Spinal cord (tissue), 9 donors: ENCODE measurements at regions not wholly inside any gene's neighbourhood (a gene's known extent, or its start where the extent isn't known, plus 50 kb on each side); places are given as distances from the start of the nearest gene placed in this dataset.
A peak's percentile ranks its signal among the peaks of the same experiment; 100 is the strongest.

ENCODE experiments used
- DNase-seq, 6 donors: peaks; one replicate each; pipeline versions ENCODE4 v3.0.0 to v3.0.0-alpha.2; 2013 to 2015; ENCODE audit warnings: low spot score in 6 of 6, low read depth in 4 of 6
- H3K27ac ChIP-seq: one replicate; pipeline ENCODE4 v1.5.1; 2013; ENCODE audit warnings: low read depth, low read length, control low read depth
- H3K27me3 ChIP-seq: one replicate; pipeline ENCODE4 v1.6.1; 2013; ENCODE audit warnings: low read length; ENCODE audit not compliant: control insufficient read depth, insufficient read depth
- H3K36me3 ChIP-seq: one replicate; pipeline ENCODE4 v1.6.1; 2013; ENCODE audit warnings: low read length; ENCODE audit not compliant: control insufficient read depth, insufficient read depth
- H3K4me1 ChIP-seq: one replicate; pipeline ENCODE4 v1.6.1; 2013; ENCODE audit warnings: low read length; ENCODE audit not compliant: control insufficient read depth, insufficient read depth
- H3K4me3 ChIP-seq: one replicate; pipeline ENCODE4 v1.5.1; 2013; ENCODE audit warnings: low read depth, low read length, control low read depth
- H3K9me3 ChIP-seq: one replicate; pipeline ENCODE4 v1.6.1; 2013; ENCODE audit warnings: low read length; ENCODE audit not compliant: control insufficient read depth, insufficient read depth
- WGBS: methylation state at CpG from one replicate; pipeline ENCODE4 v1.1.5; 2013; ENCODE audit warnings: missing lambda C conversion rate; ENCODE audit not compliant: insufficient coverage; 5-methylcytosine and 5-hydroxymethylcytosine counted together
- donor health status: healthy.

DNA sequence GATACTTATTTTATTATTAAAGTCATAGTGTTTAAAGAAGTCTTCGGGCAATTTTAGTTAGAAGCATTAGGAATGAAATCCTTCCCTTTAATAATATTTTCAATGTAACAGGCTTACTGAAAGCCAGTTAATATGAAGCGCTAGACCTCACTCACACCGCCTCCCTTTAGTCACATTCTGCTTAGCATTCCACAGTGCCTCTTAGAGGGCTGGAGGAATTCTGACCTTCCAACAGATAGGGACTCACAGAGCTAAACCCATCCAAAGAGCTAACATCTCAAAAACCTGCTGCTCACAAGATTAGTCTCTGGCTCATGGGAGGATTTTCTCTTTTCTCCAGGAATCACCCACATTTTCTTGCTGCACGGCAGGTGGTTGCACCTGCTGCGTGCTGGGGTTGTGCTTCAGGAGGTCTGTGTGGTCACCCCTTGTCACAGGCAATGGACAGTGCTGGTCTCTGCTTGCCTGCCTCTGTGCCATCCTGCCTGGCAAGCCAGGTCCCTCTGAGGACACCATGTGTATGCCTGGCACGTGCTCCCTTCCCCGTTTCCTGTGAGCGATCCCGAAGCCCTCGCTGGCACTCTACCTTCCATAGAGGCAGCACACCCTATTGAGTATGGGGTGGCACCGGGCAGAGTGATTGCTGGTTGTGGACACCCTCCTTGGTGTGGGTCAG lies 91.8 kb downstream of the KLF6 start:
- no peak for DNase-seq
- Histone ChIP-seq H3K4me3 (no peak overlapping the region), H3K36me3 (no peaks in the 10 kb centered on the region), H3K27ac (no peak overlapping the region), H3K9me3 (no peaks in the 10 kb centered on the region), H3K27me3 (no peaks in the 10 kb centered on the region), H3K4me1 (peaks cover 3% of the 10 kb centered on the region)
- 100% methylated on average over 3 of the region's 11 CpGs for WGBS

DNA sequence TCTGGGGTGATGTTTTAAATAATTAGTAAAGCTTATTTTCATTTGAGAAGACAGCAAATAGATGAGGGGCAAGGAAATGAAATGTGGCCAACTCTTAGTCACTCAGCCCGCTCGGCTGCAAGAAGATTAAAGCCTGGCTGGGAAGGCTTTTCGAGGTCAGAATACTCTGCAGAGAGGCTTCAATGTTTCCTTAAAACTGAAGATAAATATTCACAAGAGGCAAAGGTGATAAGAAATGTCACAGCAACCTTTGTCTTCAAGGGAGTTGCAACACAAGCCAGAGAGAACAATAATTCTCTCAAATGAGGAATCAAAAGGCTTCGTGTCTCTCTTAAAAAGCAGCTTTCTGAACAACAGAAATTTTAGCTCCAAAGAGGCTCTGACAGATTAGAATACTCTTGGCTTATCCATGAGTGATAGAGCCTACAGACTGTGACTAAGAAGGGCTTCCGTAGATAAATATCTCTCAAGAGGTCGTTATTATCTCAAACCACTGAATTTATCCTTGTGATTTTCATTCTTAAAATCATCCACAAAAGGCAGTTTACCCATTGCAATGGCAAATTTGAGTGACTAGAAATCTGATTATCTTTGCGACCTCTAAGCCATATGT lies 92.5 kb downstream of the KLF6 start:
- H3K4me3 ChIP-seq: no peak overlapping the region
- WGBS: no CpG with 5 or more reads among the region's 7 CpGs

DNA sequence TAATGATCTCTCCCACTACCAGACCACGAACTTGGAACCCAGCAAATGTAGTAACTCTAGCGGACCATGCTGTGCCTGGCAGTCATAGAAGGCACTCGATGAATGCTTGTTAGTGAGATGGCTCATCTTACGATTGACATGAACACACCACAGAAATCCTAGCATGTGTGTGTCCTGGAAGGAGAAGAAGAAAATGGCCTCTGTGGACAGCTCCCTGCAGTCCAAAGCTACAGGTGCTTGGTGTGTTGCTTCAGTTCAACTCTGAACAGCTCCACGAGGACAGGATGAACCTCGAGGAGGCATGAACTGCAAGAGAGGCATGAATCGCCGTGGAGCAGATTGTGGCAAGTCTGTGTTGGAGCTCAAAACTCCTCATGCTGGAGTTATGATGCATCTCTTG lies 93.5 kb downstream of the KLF6 start:
- no peaks in the 10 kb centered on the region for H3K27me3 ChIP-seq
- H3K4me3 ChIP-seq: no peak overlapping the region
- H3K4me1 ChIP-seq: peaks cover 3% of the 10 kb centered on the region
- WGBS: 94% methylated on average over 8 of the region's 8 CpGs
- H3K9me3 ChIP-seq: no peaks in the 10 kb centered on the region
- DNase-seq: no peak
- H3K27ac ChIP-seq: no peak overlapping the region
- H3K36me3 ChIP-seq: no peaks in the 10 kb centered on the region

More for the DNA sequence above, 92.5 kb downstream of the KLF6 start:
- H3K36me3 ChIP-seq: no peaks in the 10 kb centered on the region
- no peaks in the 10 kb centered on the region for H3K9me3 ChIP-seq
- H3K4me1 ChIP-seq: peaks cover 3% of the 10 kb centered on the region
- H3K27me3 ChIP-seq: no peaks in the 10 kb centered on the region
- H3K27ac ChIP-seq: no peak overlapping the region
- peak in 1 of 6 donors; percentile 18 for DNase-seq

DNA sequence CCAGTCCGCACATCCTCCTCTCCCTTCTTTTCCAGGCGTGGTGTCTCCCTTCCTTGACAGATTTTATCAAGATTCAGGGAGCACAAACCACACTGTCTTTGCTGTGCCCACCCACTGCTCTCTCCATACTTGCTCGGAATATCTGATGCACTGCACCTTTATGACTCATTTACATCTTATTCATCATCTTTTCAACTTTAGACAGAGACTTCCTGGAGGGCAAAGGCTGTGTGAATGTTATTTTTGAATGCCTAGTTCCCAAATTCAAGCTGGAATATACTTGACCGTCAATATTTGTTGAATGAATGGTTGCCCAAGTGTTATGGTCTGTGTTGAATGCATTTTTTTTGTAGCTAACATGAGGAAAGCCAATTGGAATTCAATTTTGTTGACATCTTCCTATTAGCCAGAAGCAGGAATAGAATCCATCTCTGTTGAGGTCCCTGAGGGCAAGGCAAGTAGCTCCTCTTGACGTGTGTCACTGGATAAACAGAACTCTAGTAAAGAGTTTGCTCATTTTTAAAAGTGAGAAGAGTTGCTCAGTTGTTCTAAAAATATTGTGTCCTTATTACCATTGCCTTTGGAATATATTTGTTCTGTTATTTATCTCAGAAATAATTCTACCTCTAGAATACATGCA lies 95.0 kb downstream of the KLF6 start:
- H3K4me1 ChIP-seq: peaks cover 3% of the 10 kb centered on the region
- H3K27me3 ChIP-seq: no peaks in the 10 kb centered on the region
- H3K36me3 ChIP-seq: no peaks in the 10 kb centered on the region
- DNase-seq: no peak
- H3K4me3 ChIP-seq: no peak overlapping the region
- no peaks in the 10 kb centered on the region for H3K9me3 ChIP-seq
- no peak overlapping the region for H3K27ac ChIP-seq
- WGBS: 78% methylated on average over 4 of the region's 5 CpGs

DNA sequence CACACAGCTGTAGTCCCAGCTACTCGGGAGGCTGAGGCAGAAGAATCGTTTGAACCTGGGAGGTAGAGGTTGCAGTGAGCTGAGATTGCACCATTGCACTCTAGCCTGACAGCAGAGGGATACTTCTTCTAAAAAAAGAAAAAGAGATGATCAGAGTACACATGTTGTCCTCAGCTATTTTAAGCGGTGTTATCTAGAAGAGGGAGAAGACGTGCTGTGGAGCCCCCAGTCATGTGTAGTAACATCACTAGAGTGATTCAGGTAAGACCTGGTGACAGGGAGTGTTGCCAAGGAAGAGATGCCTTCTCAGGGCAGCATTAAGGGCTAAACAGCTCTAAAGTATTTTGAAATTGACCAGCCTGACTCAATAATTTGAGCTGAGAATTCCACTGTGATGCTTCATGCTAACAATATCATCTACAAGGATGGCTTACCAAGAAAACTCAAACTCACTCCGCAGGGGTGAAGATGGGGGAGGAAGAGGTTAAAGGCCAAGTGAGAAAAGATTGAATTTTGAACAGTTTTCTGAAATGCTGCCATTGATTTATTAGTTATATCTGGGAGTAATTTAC lies 97.4 kb downstream of the KLF6 start:
- Histone ChIP-seq H3K36me3 (no peaks in the 10 kb centered on the region), H3K27ac (no peak overlapping the region), H3K27me3 (no peaks in the 10 kb centered on the region), H3K9me3 (no peaks in the 10 kb centered on the region), H3K4me1 (no peaks in the 10 kb centered on the region), H3K4me3 (no peak overlapping the region)
- 88% methylated on average over 4 of the region's 5 CpGs for WGBS
- DNase-seq: no peak

DNA sequence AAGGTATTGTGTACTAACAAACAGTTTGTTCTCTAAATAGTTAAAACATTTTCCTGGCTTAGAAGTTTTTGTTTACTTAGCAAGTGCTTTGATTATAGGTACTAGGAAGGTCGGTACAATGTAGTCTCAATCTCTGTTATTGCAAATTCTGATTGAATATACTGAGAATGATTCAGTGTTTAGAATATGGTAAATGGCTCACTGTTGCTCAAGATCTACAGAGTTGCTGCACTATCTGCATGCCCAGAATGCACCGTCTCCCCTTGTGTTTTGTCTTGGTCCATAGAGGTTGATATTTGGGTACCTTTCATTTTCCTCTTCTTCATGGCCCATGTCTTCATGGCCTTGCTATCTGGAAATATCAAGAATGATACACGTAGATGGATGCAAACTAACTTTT lies 99.6 kb downstream of the KLF6 start:
- DNase-seq: no peak
- Histone ChIP-seq H3K36me3 (no peaks in the 10 kb centered on the region), H3K4me3 (no peak overlapping the region), H3K4me1 (peaks cover 7% of the 10 kb centered on the region), H3K27ac (no peak overlapping the region), H3K27me3 (no peaks in the 10 kb centered on the region), H3K9me3 (no peaks in the 10 kb centered on the region)
- 88% methylated on average over 2 of the region's 3 CpGs for WGBS

DNA sequence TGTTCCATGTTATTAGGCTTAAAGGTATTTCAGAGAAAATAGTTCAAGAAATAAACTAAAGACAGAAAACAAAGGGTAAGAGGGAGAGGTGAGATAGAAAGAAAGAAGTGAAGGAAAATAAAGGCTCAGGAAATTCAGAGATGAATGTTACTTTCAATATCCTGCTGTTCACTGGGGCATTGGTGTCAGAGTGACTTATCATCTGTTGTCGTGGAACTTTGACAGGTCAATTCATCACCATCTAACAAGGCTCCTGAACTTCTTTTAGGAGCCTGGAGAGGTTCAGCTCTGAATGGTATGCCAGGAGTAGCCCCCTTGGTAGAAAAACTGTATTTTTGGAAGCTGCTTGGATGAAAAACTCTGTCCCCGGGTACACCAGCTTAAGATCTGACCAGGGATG lies 100.1 kb downstream of the KLF6 start:
- DNase-seq: no peak
- Histone ChIP-seq H3K9me3 (no peaks in the 10 kb centered on the region), H3K4me3 (no peak overlapping the region), H3K27me3 (no peaks in the 10 kb centered on the region), H3K4me1 (peaks cover 7% of the 10 kb centered on the region), H3K27ac (no peak overlapping the region), H3K36me3 (no peaks in the 10 kb centered on the region)
- WGBS: 33% methylated on average over 1 of the region's 2 CpGs

DNA sequence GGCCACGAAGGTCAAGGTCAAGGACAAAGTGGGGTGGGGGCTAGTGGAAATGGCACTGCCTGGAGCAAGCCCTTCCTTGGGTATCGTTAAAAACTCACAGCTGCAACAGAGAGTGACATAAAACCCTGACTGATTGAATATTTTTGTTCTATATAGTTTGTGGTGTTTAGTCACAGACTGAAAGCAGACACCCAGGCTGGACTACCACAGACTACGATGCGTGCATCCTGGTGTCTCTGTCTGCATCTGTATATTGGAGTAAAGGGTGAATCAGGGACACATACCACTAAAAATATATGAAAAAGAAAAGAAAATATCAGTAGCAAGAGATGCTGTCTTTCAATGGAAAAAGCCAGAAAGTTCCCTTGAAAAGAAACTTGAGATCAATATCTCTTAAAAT lies 101.4 kb downstream of the KLF6 start:
- WGBS: 100% methylated on average over 1 of the region's 4 CpGs
- peaks cover 7% of the 10 kb centered on the region for H3K4me1 ChIP-seq
- no peak for DNase-seq
- no peaks in the 10 kb centered on the region for H3K27me3 ChIP-seq
- H3K27ac ChIP-seq: no peak overlapping the region
- no peak overlapping the region for H3K4me3 ChIP-seq
- no peaks in the 10 kb centered on the region for H3K36me3 ChIP-seq
- H3K9me3 ChIP-seq: no peaks in the 10 kb centered on the region

DNA sequence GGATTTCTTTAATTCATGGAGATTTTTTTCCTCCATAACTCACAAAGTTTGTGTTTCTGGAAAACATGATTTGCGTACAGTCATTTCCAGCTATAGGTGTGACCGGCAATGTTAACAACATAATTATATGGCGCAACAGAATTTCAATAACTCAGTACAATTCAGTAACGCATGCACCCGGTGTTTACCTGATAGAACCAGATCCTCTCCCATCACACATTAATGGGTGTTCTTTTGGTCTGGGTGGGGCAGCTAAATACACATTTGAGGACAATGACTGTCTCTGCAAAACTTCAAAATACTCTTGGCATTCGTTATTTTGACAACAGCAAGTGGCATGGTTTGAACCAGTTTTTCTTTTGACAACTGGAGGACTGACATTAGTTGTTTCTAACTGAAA lies 102.3 kb downstream of the KLF6 start:
- no peak for DNase-seq
- Histone ChIP-seq H3K4me1 (peaks cover 7% of the 10 kb centered on the region), H3K27ac (no peak overlapping the region), H3K9me3 (no peaks in the 10 kb centered on the region), H3K27me3 (no peaks in the 10 kb centered on the region), H3K36me3 (no peaks in the 10 kb centered on the region), H3K4me3 (no peak overlapping the region)
- WGBS: 100% methylated on average over 1 of the region's 6 CpGs
